Activated CD8-positive, alpha-beta memory T cell treated with anti-CD3 and anti-CD28 coated beads, Interleukin-2, amount 50 U/mL, for 4 hours (primary cell): ENCODE measurements at regions not wholly inside any gene's neighbourhood (a gene's known extent, or its start where the extent isn't known, plus 50 kb on each side); places are given as distances from the start of the nearest gene placed in this dataset.

ENCODE experiments used
- DNase-seq: peaks from one replicate; pipeline ENCODE4 v3.0.0-alpha.2; 2020

DNA sequence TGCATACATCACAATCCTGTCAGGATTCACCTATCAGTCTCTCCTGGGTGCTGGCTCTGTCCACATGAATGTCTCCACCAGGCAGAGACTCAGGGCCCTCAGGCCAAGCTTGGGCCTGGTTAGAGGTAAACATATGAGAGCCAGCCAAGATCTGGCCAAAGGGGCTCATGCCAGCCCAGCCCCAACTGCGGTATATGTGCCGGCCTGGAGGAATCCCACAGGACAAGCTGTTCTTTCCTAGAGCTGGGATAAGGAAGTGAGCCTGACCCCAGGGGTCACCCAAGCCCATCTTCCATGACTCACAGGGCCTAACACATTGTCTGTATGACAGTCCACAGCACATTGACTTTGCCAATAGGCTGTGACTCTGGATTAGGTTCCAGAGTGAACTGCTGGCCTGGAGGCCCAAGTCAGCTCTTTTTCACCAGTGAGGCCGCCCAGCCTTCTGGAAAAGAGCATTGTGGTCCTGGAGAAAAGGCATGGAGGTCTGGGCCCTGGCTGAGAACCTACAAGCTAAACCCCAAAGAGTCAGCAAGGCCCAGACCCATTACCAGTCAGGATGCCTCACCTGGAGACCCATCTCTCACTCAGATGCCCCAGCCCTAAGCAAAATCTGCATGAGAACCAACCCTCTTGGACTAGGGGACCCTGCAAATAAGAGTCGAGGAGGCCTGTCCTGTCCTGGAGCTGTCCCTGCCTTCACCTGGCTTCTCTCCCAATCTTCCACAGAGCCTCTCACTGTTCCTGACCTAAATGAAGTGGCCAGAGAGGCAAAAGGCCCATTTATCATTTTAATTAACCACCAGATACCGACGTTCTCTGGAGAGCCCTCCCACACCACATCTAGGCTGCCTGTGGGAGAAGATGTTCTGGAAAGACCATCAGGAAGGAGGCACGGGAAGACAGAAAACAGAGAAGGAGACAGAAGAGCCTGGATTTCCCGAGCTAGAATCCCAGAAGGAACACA is 120.9 kb upstream of the PKDCC start:
- DNase-seq: no peak

DNA sequence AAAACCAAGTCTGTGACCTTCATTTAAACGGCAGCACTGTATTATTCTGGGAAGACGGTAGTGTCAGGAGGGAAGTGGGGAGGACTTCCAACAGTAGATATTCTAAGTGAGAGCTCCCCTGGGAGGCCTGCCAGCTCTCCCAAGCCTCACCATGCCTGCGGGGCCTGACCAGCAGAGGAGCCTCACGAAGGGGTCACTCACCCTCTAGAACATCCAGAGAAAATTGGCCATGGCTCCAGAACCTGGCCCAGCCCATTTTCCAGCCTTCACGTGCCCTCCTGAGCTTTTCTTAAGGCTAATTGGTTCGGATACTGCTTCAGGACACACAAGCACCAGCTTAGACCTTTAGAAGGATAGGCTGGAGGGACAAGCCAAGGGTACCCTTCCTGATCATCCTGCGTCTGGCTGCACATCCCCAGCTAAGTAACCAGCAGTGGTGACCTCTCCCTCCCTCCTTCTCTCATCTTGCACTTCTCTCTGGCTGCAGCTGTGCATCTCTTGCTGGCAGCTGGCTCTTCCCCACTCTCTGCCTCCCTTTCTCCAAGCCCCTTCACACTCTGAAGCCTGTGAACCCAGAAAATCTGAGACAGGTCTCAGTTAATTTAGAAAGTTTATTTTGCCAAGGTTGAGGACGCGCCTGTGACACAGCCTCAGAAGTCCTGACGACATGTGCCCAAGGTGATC is 120.1 kb upstream of the PKDCC start:
- DNase-seq: no peak

DNA sequence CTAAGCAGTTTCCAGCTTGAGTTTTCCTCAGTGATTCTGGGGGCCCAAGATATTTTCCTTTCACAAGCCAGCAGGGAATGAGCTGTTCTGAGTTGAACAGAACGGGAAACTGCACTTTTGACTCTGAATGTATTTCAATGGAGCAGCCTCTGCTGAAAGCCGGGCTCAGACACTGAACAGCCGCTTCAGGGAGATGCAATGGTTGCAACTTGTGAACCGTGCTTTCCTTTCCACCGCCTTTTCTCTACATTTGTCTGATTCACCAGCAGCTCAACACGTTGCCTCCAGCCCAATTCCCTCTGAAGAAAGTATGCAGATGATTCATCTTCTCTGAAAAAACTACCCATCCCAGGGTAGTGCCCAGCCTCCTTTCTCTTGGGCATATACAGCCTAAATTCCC is 119.3 kb upstream of the PKDCC start:
- no peak for DNase-seq

DNA sequence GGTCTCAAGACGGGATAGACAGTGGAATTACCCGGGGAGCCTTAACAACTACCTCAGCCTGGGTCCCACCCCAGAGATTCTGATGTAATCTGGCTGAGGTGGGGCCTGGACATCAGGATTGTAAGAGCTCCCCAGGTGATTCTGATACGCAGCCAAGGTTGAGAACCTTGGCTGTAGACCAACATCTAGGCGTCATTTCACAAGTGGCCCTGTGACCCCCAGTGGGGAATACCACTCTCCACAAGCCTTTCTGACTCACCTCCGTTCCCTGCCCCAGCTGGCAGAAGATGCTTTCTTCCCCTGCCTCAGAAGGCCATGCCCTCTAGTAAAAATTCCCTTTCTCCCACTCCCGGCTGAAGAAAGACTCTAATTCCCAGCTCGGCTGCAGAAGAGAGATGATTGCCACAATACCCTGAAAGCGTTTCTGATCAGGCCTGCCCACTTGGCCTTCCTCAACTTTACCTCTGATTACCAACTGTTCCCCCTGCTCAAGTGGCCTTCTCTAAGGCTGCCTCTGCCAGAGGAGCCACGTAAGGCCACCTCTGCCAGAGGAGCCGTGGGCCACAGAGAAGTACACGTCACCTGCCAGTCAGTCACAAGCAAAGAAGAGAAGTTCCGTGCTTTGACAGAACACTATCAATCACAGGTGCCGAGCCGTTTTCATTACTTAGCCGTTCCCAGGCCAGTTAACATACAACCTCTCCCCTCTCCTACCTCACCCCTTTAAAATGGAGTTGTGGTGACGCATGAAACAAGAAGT is 116.8 kb upstream of the PKDCC start:
- no peak for DNase-seq

DNA sequence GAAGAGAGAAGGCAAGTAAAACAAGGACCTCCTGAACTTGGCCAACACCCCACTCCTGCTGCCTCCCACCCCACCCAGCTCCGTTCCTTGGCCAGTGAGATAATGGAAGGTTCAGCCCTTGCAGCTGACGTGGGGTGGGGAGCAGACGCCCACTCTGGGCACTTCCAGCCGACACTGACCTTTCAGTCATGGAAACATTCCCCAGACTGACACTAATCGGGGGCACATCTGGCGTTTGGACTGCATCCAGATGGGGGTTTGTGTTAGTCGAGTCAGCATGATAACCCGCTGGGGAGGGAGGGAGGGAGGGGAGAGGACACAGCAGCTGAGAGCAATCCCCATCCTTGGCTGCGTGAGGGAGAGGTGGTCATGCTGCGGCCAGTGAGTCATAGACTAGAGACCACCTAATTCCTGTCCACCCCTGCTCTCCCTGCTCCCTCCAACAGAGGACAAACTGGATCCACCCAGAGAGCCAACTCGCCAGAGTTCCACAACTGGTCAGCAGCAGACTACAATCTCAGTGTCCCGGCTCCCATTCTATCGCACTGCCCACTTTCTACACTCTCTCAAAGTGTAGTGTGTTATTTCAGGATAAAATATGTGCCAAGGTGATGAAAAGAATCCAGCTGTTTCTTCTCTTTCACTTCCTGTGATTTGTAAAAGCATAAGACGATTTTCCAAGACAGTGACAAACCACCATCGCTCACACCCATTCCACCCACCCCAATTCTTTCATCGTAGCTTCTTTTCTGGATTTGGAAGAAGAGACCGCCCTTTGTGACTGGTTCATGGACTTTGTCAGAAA is 115.4 kb upstream of the PKDCC start:
- no peak for DNase-seq

DNA sequence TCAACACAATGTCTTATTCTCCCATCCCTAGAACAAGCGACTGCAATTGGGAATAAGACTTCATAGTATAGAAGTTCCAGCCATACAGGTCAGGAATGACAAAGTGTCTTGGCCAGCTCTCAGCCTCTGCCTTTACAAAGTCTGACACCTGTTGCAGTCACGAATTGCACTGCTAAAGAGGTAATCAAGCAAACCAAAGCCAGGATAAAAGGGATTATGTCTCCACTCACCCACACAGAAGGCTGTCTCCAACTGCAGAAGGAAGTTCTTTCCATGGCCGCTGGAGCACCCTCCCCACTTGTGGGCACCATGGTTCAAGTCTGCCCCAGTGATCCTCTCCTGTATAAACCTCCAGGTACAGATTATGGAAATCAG is 114.8 kb upstream of the PKDCC start:
- no peak for DNase-seq

DNA sequence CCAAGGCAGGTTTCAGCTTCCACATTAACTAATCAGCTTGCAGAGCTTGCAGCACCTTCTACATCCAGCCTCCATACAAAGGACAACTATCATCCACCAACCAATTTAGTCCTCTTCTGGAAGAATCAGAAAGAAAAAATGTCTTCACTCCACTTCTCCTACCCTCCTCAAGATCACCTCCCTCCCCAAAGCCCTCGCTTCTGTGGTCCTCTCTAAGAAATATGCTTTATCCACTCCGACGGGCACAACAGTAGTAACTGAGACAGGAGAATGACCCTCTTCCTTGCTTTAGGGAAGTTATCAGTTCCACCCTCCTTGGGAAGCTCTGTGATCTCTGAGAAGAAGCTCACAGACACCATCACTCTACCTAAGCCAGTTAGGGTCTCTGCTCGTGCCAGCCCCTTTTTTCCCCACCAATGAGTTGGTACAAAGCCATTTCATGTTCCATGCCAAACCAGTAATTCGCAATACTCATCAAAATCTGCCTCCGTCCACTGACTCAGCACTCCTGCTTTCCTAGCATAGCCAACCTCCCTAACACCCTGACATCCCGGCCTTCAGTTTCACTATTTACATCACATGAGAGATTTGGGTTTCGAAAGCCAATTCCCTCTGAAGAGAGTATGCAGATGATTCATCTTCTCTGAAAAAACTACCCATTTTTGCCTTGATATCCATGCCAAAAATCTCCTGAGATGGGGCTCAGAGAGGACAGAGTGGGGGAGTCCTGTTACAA is 114.1 kb upstream of the PKDCC start:
- DNase-seq: no peak

DNA sequence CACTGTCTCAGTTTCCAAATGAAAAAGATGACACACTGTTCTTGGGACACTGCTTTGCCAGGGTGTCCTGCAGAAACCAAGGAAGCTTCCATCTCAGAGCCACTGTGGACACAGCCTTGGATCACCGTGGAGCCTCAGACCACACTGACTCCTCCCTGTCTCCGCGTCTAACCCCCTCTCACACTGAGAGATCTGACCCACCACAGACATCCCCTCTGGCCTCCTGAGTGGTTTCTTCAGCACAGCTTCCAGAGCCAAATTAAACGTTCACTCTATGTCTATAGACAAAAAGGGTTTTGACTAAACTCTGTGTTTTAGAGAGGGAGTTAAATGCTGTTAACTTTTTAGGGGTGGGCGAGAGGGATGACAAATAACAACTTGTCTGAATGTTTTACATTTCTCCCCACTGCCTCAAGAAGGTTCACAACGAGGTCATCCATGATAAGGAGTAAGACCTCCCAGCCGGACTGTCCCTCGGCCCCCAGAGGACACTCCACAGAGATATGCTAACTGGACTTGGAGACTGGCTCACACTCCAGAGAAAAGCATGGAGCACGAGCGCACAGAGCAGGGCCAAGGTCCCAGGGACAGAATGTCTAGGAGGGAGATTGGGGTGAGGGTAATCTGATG is 113.4 kb upstream of the PKDCC start:
- DNase-seq: no peak

DNA sequence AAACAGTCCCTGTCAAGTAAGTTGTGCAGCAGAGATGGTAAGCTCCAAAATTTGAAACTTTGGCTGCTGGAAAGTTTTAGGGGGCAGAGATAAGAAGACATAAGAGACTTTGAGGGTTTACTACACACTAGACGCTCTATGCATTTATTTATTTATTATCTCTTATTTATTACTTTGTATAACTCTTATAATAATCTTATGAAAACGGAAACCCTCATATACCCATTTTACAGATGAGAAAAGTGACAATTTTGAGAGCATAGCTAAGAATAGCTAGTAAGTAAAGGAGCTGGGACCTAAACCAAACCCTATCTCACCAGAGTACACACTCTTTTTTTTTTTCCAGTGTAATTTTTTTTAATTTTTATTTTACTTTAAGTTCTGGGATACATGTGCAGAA is 112.8 kb upstream of the PKDCC start:
- DNase-seq: no peak

DNA sequence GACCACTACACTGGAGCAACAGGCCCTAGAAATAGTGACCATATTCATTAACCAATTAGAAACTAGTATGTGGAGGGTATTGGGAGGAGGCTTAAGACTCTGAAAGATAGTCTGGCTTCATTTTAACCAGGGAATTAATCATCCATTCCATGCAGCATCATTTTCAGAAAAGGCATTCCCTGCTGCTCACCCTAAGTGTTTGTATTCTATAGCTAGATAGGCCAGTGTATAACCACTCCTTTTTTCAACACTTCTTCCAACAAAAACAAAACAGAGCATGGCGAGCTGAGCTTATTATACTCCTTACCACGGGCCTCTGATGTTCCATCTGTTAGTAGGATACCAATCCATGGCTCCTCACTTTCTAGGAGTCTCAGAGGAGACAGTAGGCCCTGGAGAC is 112.0 kb upstream of the PKDCC start:
- DNase-seq: no peak

DNA sequence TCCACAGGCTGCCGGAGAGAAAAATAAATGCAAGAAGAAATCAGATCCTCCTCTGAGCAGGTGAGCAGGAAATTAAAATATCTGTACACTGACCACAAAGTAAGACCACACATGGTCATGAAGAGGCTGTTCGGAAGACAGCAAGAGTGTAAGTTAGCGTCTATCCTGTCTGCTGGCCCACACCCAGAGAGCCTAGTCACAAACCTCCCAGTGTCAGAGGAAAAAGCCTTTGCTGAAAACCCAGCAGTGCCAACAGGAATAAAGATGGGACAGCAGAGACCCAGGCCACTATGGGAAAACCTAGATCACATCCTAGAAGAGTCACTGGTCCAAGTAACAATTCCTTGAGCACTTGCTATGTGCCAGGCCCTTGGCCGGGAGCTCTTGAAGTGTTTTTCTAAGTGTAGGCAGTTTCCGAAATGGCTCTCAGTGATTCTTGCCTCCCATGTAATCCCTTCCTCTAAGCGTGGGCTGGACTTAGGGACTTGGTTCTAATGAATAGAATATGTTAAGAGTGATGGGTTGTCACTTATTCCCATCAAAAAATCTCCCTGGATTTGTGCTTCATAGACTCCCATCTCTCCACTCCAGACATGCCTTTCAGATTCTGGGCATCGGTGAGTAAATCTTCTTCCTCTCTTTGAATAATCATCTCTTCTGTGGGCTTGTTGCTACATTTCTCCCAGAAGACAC is 110.9 kb upstream of the PKDCC start:
- DNase-seq: no peak

DNA sequence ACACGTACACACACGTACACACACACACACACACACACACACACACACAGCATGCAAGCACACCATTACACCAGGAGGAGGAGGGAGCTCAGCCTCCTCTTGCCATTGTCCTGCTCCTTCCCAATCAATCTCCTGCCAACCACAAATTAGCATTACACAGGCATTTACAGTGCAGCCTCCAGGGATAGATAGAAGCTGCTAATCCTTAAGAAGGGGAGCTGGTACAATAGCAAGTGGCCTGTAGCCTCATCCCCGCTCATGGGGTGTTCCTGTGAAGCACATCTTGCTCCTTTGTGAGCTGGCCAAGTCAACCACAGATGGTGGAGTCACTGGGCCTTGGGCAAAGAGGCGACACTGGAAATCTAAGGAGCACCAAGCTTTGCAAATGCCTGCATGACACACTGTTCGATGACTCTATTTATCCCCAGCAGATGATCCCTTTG is 110.3 kb upstream of the PKDCC start:
- DNase-seq: no peak

DNA sequence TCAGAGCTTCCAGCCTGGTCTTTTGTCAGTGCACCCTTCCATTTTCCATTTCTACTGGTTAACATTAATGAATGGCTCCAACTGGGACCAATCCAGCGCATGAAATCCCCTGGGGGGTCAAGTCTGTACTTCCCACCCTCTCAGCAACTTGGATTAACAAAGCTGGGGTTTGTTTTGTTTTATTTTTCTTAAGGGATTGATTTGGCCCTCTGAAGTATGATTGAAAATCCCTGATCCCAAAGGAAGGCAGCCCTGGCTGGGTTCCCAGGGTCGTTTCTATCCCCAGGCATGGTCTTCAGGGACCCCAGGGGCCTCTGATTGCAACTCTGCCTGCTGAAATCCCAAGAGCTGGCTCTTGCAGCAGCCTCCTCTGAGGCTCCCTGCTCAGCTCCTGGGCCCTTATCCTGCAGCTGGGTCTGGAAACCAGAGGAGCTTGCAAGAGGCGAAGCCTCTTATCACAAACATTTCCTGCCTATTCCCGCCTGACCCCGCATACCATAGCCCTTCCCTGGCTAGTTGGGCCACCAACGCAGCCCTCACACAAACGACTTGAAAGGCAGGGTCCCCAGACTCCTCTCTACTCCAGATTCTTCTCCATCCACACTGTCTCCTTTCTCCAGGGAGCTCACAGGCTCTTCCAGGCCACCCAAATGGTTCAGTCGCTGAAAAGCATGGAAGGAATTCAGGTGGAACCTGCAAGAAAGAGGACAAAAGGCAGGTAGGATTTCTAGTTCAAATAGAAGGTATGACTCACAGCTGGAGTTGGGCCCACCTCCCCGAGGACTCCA is 109.7 kb upstream of the PKDCC start:
- DNase-seq: no peak

DNA sequence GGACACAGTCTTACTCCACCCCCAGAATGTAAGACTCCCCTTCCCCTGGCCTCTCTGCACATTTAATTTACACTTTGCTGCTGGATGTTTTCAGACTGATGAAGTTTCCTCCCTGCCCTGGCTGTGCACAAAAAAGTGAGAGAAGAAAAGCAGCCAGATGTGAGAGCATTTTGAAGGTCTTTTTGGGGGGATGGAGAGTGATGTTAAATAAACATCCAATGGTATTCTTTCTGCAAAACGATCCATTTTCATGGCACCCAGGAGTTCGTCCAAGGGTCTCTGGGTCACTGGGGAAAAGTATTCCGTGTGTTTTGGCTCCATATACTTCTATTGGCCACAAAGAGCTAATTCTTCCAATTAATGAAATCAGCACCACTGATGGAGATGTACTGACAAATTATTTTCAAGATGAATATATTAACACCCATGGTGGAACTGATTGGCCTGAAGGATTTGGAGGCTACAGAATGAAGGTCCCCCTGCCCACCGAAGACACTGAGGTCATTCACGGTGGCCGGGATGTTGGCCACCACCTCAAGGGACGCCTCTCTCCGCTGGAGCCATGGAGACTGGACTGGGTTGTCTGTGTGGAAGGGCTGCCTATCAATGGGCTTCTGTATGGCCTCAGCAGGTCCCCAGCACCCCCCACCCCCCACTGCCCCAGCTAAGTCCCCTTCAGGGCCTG is 107.6 kb upstream of the PKDCC start:
- no peak for DNase-seq

DNA sequence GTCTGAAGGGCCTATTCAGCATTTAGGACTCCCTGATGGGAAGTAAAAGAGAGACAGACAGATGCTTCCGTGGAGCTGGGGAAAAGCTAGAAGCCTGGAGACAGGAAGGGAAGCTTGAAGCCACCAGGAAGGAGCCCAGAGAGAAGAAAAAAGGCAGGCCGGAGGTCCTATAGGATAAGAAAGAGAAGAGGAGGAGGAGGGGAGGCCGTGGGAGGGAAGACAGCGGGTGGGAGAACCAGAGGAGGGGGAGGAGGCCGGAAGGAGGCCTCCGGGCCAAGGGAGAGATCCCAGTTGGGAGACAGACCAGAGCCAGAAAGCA is 107.1 kb upstream of the PKDCC start:
- DNase-seq: no peak

DNA sequence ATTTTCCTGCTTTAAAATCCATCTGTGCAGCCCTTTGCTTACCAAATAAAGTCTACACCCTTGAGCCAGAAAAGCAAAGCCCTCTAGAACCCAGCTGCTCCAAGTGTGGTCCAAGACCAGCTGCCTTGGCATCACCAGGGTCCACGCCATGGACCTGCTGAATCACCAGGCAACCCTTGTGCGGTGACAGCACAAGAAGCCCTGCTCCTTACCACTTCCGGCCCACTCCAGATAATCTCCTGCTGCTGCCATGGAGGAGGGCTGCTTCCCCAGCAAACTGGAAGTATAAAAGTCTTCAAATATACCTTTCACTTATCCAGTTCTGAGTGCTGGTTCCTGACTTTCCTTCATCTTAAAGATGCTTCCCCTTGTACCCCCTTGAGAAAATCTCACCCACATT is 106.0 kb upstream of the PKDCC start:
- no peak for DNase-seq

DNA sequence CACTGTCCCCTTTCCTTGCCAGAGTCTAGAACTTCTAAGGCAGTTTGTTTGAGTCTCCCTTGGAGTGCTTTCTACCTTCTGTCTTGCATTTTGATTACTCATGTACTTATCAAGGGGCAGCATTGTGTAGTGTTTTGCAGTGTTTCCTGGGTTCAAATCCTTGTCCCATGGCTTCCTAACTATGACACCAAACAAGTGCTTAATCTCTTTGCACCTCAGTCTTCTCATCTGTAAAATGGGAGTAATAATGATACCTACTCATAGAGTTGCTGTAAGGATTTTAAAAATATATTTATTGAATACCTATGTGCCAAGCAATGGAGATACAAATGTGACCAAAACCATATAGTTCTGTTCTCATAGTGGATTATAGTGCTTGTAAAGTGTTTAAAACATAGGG is 105.5 kb upstream of the PKDCC start:
- no peak for DNase-seq

DNA sequence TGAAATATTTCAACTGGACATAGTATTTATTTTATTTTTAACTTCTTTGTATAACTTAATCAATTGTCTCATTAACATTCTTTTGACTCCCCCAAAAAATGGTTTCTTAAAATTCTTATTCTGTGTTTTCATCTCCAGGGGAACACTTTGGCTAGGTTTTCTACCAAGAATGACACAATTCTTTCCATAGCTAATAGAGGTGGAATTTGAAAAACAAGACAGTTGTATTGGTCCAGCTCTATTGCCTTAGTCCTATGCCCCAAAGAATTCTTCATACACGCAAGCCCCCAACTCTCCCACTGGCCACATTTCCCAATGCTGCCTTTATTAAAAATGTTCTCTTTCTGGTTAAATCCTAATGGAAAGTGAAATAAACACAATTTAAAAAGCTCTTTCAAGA is 104.7 kb upstream of the PKDCC start:
- DNase-seq: no peak

DNA sequence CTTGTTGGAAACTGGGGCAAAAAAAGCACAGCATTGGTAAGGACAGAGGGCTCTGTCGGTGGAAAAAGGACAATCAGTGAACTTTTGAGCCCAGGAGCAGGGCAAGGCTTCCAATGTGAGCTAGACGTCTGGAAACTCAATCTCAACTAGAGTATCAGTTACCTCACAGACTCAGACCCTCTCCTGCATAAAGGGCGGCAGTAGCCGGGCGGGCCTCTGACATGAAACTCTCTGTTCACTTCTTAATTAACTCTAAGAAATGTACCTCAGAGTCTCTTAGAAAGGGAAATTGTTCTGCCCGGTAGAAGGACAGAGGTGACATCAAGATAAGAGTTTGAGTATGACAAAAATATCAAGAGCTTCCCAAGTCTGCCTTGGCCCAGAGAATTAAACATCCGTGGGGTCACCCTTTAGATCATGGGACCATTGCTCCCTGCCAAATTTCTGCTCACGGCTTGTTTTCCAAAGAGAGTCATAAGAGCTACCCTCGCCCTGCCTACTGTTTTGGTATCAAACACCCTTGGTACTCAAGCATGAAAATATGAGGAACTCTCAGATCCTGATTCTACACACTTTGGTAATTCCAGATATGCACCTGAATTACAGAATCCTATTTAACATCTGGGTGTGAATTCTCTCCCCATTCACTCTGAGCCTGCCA is 103.5 kb upstream of the PKDCC start:
- DNase-seq: no peak
